HFF-Myc (cell line): ENCODE measurements at regions not wholly inside any gene's neighbourhood (a gene's known extent, or its start where the extent isn't known, plus 50 kb on each side); places are given as distances from the start of the nearest gene placed in this dataset.
"Not testable (repeated sequence)": the region's sequence is repeated elsewhere in the genome, so short reads cannot be mapped to it uniquely, and the experiment has no call there.

Experiments used
- DNase-seq: peaks from one replicate; pipeline ENCODE4 v3.0.0-alpha.2; 2011; ENCODE audit warnings: low read depth; ENCODE audit errors: extremely low read depth
- H3K4me3 ChIP-seq: replicated peaks from 2 replicates; pipeline ENCODE4 v1.5.1; 2011; ENCODE audit warnings: low read depth, mild to moderate bottlenecking, control low read depth, low read length
- CTCF ChIP-seq: IDR thresholded peaks from 2 replicates; pipeline ENCODE4 v1.5.1; 2012; ENCODE audit warnings: mild to moderate bottlenecking, low read depth, low read length, control low read depth; ENCODE audit errors: missing control alignments

- no peak for TF ChIP-seq CTCF
- no peak overlapping the region for H3K4me3 ChIP-seq
- peak; percentile 24 for DNase-seq
Observed at GRCh38 chr20:56778765-56779195, 149.7 kb downstream of the TFAP2C start.

GRCh38 chr20:56779452-56780143 lies 150.5 kb downstream of the TFAP2C start:
- no peak overlapping the region for H3K4me3 ChIP-seq
- DNase-seq = no peak
- no peak for TF ChIP-seq CTCF

- no peak for DNase-seq
- TF ChIP-seq CTCF = no peak
Observed at GRCh38 chr20:56780266-56780665, 151.2 kb downstream of the TFAP2C start.

GRCh38 chr20:56781108-56781739 lies 152.1 kb downstream of the TFAP2C start:
- DNase-seq = no peak
- no peak overlapping the region for H3K4me3 ChIP-seq
- no peak for TF ChIP-seq CTCF

More at GRCh38 chr20:56780266-56780665, 151.2 kb downstream of the TFAP2C start:
- no peak overlapping the region for H3K4me3 ChIP-seq

- DNase-seq, H3K4me3 ChIP-seq: not testable (repeated sequence)
Observed at GRCh38 chr20:56781987-56782560, 153.0 kb downstream of the TFAP2C start.

- not testable (repeated sequence) for H3K4me3 ChIP-seq, DNase-seq
Observed at GRCh38 chr20:56782814-56783213, 153.7 kb downstream of the TFAP2C start.

- TF ChIP-seq CTCF = no peak
- DNase-seq = no peak
Observed at GRCh38 chr20:56783826-56784225, 154.7 kb downstream of the TFAP2C start.

GRCh38 chr20:56786503-56786902 lies 157.4 kb downstream of the TFAP2C start:
- no peak overlapping the region for H3K4me3 ChIP-seq

More at GRCh38 chr20:56783826-56784225, 154.7 kb downstream of the TFAP2C start:
- H3K4me3 ChIP-seq = no peak overlapping the region

More at GRCh38 chr20:56786503-56786902, 157.4 kb downstream of the TFAP2C start:
- no peak for TF ChIP-seq CTCF
- DNase-seq = no peak
